ENCODE measurements at regions not wholly inside any gene's neighbourhood (a gene's known extent, or its start where the extent isn't known, plus 50 kb on each side); places are given as distances from the start of the nearest gene placed in this dataset.

DNA sequence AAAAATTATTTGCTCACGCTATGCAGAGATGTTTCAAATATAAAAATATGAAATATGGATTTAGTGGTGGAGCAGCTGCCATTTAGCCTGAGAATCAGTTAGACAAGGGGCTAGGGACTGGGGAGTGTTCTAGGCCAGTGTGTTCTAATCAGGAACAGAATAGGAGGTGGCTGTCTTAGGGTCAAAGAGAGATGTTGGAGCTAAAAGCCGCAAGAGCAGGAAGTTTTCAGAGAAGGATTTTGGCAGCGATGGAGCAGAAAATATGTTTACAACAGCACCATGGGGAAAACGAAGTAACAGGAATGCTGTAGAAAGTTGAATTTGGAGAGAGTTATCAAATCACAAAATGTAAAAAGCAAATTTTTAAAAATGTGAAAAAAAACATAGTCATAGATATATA lies 314.0 kb upstream of the SEMA3A start:
- CTCF ChIA-PET = interaction anchor here (0.7 kb wide), 1 partner anchor 561 kb away, joined by 3 read pairs; no protein-coding TSS in a partner anchor
- Histone ChIP-seq H4K20me1 (ENCODE audit: insufficient read depth) (no peaks in the 10 kb centered on the region), H3K79me2 (ENCODE audit: insufficient read depth) (no peaks in the 10 kb centered on the region), H3K9me3 (no peaks in the 10 kb centered on the region), H3F3A (replicated peaks; ENCODE audit: insufficient read depth) (no peaks in the 10 kb centered on the region), H3K36me3 (replicated peaks in 1 of 2; ENCODE audit: control insufficient read depth in 1 of 2, insufficient read depth in 2 of 2, low read length in 1 of 2) (no peaks in the 10 kb centered on the region), H2AFZ (ENCODE audit: low read depth) (no peak overlapping the region), H3K9ac (no peak overlapping the region), H3K4me1 (ENCODE audit: control insufficient read depth in 1 of 2, insufficient read depth in 2 of 2, low read depth in 1 of 2, low read length in 1 of 2) (no peaks in the 10 kb centered on the region), H3K9me2 (no peaks in the 10 kb centered on the region), H3K4me3 (ENCODE audit: low read depth in 2 of 2, low read length in 1 of 2) (no peak overlapping the region), H3K27ac (ENCODE audit: low read depth in 2 of 2, low read length in 1 of 2) (no peak overlapping the region), H3K4me2 (no peak overlapping the region), H3K27me3 (ENCODE audit: insufficient read depth) (no peaks in the 10 kb centered on the region)
- no peak for TF ChIP-seq RAD21 (IDR thresholded peaks at IDR 0.05; ENCODE audit: low read length)
- POLR2A ChIA-PET = no interaction called here
- no peak for DNase-seq
- 89% methylated on average over 4 of the region's 4 CpGs for WGBS (ENCODE audit: low lambda C conversion rate)

- Histone ChIP-seq H3K27ac (ENCODE audit: low read depth in 2 of 2, low read length in 1 of 2) (no peak overlapping the region), H2AFZ (ENCODE audit: low read depth) (no peak overlapping the region), H3K27me3 (ENCODE audit: insufficient read depth) (no peaks in the 10 kb centered on the region), H3K4me1 (ENCODE audit: control insufficient read depth in 1 of 2, insufficient read depth in 2 of 2, low read depth in 1 of 2, low read length in 1 of 2) (no peaks in the 10 kb centered on the region; a peak in 1 of 4 replicates), H3K4me2 (no peak overlapping the region), H3K9me3 (no peaks in the 10 kb centered on the region), H3K36me3 (replicated peaks in 1 of 2; ENCODE audit: control insufficient read depth in 1 of 2, insufficient read depth in 2 of 2, low read length in 1 of 2) (no peaks in the 10 kb centered on the region), H3K9me2 (no peaks in the 10 kb centered on the region), H3F3A (replicated peaks; ENCODE audit: insufficient read depth) (no peaks in the 10 kb centered on the region), H3K79me2 (ENCODE audit: insufficient read depth) (no peaks in the 10 kb centered on the region), H4K20me1 (ENCODE audit: insufficient read depth) (no peaks in the 10 kb centered on the region), H3K4me3 (ENCODE audit: low read depth in 2 of 2, low read length in 1 of 2) (no peak overlapping the region), H3K9ac (no peak overlapping the region)
- no peak for DNase-seq
- CTCF ChIA-PET = no interaction called here
- POLR2A ChIA-PET = no interaction called here
- WGBS (ENCODE audit: low lambda C conversion rate) = 91% methylated on average over 5 of the region's 5 CpGs
- no peak for TF ChIP-seq EZH2phosphoT487 (IDR thresholded peaks at IDR 0.05; ENCODE audit: borderline replicate concordance, low read depth)
- no peak for TF ChIP-seq ELF1 (IDR thresholded peaks at IDR 0.05)
- TF ChIP-seq RAD21 (IDR thresholded peaks at IDR 0.05; ENCODE audit: low read length) = no peak
- TF ChIP-seq YY1 (IDR thresholded peaks at IDR 0.05; ENCODE audit: low read depth) = no peak
- no peak for TF ChIP-seq JUND (IDR thresholded peaks at IDR 0.05)
- TF ChIP-seq, protein P1, sequence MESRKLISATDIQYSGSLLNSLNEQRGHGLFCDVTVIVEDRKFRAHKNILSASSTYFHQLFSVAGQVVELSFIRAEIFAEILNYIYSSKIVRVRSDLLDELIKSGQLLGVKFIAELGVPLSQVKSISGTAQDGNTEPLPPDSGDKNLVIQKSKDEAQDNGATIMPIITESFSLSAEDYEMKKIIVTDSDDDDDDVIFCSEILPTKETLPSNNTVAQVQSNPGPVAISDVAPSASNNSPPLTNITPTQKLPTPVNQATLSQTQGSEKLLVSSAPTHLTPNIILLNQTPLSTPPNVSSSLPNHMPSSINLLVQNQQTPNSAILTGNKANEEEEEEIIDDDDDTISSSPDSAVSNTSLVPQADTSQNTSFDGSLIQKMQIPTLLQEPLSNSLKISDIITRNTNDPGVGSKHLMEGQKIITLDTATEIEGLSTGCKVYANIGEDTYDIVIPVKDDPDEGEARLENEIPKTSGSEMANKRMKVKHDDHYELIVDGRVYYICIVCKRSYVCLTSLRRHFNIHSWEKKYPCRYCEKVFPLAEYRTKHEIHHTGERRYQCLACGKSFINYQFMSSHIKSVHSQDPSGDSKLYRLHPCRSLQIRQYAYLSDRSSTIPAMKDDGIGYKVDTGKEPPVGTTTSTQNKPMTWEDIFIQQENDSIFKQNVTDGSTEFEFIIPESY (IDR thresholded peaks at IDR 0.05; ENCODE audit: borderline replicate concordance, low read depth) = no peak
- TF ChIP-seq, protein P2, sequence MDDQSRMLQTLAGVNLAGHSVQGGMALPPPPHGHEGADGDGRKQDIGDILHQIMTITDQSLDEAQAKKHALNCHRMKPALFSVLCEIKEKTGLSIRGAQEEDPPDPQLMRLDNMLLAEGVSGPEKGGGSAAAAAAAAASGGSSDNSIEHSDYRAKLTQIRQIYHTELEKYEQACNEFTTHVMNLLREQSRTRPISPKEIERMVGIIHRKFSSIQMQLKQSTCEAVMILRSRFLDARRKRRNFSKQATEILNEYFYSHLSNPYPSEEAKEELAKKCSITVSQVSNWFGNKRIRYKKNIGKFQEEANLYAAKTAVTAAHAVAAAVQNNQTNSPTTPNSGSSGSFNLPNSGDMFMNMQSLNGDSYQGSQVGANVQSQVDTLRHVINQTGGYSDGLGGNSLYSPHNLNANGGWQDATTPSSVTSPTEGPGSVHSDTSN (IDR thresholded peaks at IDR 0.05) = no peak
- TF ChIP-seq FOXJ3 (CRISPR knock-in tag; IDR thresholded peaks at IDR 0.05) = no peak
Observed at GRCh38 chr7:84507529-84507928, 312.9 kb upstream of the SEMA3A start.

GRCh38 chr7:84506151-84506550 lies 311.6 kb upstream of the SEMA3A start:
- Histone ChIP-seq H3K79me2 (ENCODE audit: insufficient read depth) (no peaks in the 10 kb centered on the region), H3K9me2 (no peaks in the 10 kb centered on the region), H3K9me3 (no peaks in the 10 kb centered on the region), H3F3A (replicated peaks; ENCODE audit: insufficient read depth) (no peaks in the 10 kb centered on the region), H3K4me2 (no peak overlapping the region), H3K36me3 (replicated peaks in 1 of 2; ENCODE audit: control insufficient read depth in 1 of 2, insufficient read depth in 2 of 2, low read length in 1 of 2) (no peaks in the 10 kb centered on the region), H2AFZ (ENCODE audit: low read depth) (no peak overlapping the region), H3K9ac (no peak overlapping the region), H3K27ac (ENCODE audit: low read depth in 2 of 2, low read length in 1 of 2) (no peak overlapping the region), H4K20me1 (ENCODE audit: insufficient read depth) (no peaks in the 10 kb centered on the region), H3K4me1 (ENCODE audit: control insufficient read depth in 1 of 2, insufficient read depth in 2 of 2, low read depth in 1 of 2, low read length in 1 of 2) (no peaks in the 10 kb centered on the region; a peak in 1 of 4 replicates), H3K27me3 (ENCODE audit: insufficient read depth) (no peaks in the 10 kb centered on the region), H3K4me3 (ENCODE audit: low read depth in 2 of 2, low read length in 1 of 2) (no peak overlapping the region)
- TF ChIP-seq ELF1 (IDR thresholded peaks at IDR 0.05) (no peak), TCF12 (IDR thresholded peaks at IDR 0.05) (peak; percentile 16; the same call in 1 of the 2 replicates), NRF1 (IDR thresholded peaks at IDR 0.05; ENCODE audit: low read depth, low read length) (no peak)
- 90% methylated on average over 1 of the region's 1 CpG for WGBS (ENCODE audit: low lambda C conversion rate)
- ChIA-PET CTCF (no interaction called here), POLR2A (no interaction called here)
- DNase-seq = no peak
